Activated T-cell treated with anti-CD3 and anti-CD28 coated beads, Interleukin-2, amount 50 U/mL, for 4 hours (primary cell): ENCODE measurements at regions not wholly inside any gene's neighbourhood (a gene's known extent, or its start where the extent isn't known, plus 50 kb on each side); places are given as distances from the start of the nearest gene placed in this dataset.

ENCODE experiments used
- ATAC-seq, 2 donors: fragments of 200-7000 bp; cut with Tn5 transposase; one replicate each; pipeline ENCODE4 v1.10.0; 2021
- DNase-seq: peaks from one replicate; pipeline ENCODE4 v3.0.0-alpha.2; 2020
- H3K27me3 Mint-ChIP-seq: one replicate; pipeline ENCODE4 v1.8.0; 2021; ENCODE audit warnings: low read depth, mixed read lengths
- H3K36me3 Mint-ChIP-seq: one replicate; pipeline ENCODE4 v1.8.0; 2022; ENCODE audit warnings: mixed read lengths; ENCODE audit not compliant: insufficient read depth
- H3K4me1 Mint-ChIP-seq: one replicate; pipeline ENCODE4 v1.8.0; 2021; ENCODE audit warnings: low read depth, mixed read lengths
- H3K4me3 Mint-ChIP-seq: one replicate; pipeline ENCODE4 v1.8.0; 2021; ENCODE audit warnings: mild to moderate bottlenecking, moderate library complexity, mixed read lengths
- H3K9me3 Mint-ChIP-seq: one replicate; pipeline ENCODE4 v1.8.0; 2021; ENCODE audit warnings: mixed read lengths

DNA sequence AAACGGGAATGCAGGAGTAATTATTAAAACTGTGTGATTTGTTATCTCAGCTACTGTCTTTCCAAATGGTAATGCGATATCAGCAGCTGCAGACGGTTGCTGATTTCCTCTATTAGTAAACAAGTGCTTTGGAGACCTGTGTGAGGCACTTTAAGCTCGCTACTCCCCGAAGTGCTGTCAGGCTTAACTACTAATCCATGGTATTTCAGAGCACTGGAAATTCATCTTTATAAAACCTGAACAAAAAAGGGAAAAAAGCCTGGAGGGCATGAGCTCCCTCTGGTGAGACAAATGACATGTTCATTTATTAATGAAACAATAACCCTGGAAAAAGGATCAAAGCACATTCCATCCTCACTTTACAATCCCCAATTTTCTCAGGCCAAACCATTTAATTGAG is 143.6 kb upstream of the OTX2 start:
- H3K9me3 Mint-ChIP-seq, result no peaks in the 10 kb centered on the region
- ATAC-seq (no peak), DNase-seq (no peak)
- no peak overlapping the region for H3K4me3 Mint-ChIP-seq
- peaks cover 3% of the 10 kb centered on the region for H3K27me3 Mint-ChIP-seq
- no peaks in the 10 kb centered on the region for H3K4me1 Mint-ChIP-seq
- H3K36me3 Mint-ChIP-seq, result no peaks in the 10 kb centered on the region

DNA sequence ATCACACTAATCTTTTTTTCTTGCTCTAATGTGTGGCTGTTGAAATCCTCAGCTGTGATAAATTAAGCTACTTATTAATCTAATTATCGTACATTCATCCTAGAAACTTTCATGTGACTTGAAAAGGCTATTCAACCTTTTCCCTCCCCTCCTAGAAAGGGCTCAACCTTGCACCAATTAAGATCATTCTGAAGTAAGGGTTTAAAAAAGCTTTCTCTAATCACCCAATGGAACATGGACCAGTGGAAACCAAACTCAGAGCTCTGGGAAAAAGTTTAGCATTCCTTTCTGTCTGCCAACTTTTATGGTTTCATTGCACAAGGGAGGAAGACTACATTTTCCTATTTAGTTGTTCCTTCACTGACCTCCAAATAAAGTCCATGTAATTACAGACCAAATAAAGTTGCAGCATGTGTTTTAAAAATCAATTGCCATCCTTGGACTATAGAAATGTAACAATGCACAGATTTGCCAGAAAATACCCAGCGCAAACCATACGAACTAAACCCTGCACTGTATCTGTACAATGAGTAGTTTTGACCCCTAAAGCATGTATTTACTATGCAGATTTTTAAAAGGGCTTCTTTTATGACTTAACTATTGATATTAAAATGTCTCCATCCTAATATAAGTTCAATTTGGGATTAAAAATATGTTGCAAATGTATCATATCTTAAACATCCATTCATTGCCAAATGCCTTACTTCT is 142.6 kb upstream of the OTX2 start:
- Mint-ChIP-seq H3K27me3 (no peaks in the 10 kb centered on the region), H3K36me3 (no peaks in the 10 kb centered on the region), H3K4me3 (no peak overlapping the region), H3K9me3 (no peaks in the 10 kb centered on the region), H3K4me1 (no peaks in the 10 kb centered on the region)
- ATAC-seq, result no peak
- no peak for DNase-seq

DNA sequence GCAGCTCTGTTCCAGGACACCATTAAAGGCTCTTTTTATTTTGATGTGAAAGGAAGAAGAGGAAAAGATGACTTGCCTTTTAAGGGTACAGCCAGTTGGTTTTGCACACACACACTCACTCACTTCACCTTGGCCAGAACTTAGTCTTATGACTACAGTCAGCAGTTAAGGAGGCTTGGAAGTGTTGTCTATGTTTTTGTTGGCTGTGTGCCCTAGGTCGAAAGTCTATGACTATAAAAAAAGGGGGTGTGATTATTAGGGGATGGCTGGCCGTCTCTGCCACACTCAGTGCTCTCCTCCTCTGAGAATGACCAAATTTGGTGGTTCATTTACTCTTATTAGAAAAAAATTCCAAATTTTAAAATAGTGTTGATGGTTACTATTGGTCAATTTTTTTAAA is 139.5 kb upstream of the OTX2 start:
- no peak overlapping the region for H3K4me3 Mint-ChIP-seq
- no peaks in the 10 kb centered on the region for H3K36me3 Mint-ChIP-seq
- DNase-seq (no peak), ATAC-seq (no peak)
- H3K9me3 Mint-ChIP-seq, result no peaks in the 10 kb centered on the region
- H3K27me3 Mint-ChIP-seq, result no peaks in the 10 kb centered on the region
- H3K4me1 Mint-ChIP-seq, result no peaks in the 10 kb centered on the region

DNA sequence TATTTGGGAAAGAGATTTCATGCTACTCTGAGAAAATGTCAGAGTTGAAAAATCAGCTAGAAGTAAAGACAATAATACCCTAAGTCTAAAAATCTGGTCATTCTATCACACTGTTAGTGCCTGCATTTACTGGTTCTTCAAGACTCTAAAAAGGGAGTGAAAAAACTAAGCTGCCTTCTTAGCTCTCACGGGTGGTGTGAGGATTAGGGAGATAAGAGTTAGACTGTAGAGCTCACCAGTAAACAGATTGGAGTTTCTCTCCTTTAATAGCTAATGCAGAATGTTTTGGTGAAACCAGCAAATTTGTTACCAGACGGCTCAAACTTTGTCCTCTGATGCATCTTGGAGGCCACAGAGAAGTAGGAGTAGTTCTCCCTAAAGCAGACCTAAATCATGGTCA is 135.0 kb upstream of the OTX2 start:
- Mint-ChIP-seq H3K36me3 (no peaks in the 10 kb centered on the region), H3K27me3 (peaks cover 2% of the 10 kb centered on the region), H3K4me1 (no peaks in the 10 kb centered on the region), H3K4me3 (no peak overlapping the region), H3K9me3 (peaks cover 11% of the 10 kb centered on the region)
- ATAC-seq (no peak), DNase-seq (no peak)

GRCh38 chr14:56944397-56944796 is 134.1 kb upstream of the OTX2 start:
- no peak overlapping the region for H3K4me3 Mint-ChIP-seq
- no peaks in the 10 kb centered on the region for H3K36me3 Mint-ChIP-seq
- no peak for DNase-seq
- no peaks in the 10 kb centered on the region for H3K4me1 Mint-ChIP-seq
- no peak for ATAC-seq
- H3K27me3 Mint-ChIP-seq, result peaks cover 2% of the 10 kb centered on the region
- peaks cover 14% of the 10 kb centered on the region for H3K9me3 Mint-ChIP-seq

DNA sequence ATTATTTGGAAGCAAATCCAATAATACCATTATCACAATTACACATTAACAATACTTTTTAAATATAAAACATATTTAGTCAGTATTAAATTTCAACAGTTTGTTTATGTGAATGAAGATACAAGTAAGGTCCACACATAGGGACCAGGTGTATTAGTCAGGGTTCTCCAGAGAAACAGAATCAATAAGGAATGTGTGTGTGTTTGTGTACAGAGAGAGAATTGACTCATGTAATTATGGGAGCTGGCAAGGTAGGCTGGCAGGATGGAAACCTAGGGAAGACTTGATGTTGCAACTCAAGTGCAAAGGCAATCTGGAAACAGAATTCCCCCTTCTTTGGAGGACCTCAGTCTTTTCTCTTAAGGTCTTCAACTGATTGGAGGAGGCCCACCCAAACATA is 123.2 kb upstream of the OTX2 start:
- ATAC-seq (no peak), DNase-seq (no peak)
- no peak overlapping the region for H3K4me3 Mint-ChIP-seq
- no peaks in the 10 kb centered on the region for H3K4me1 Mint-ChIP-seq
- H3K27me3 Mint-ChIP-seq, result no peaks in the 10 kb centered on the region
- H3K36me3 Mint-ChIP-seq, result no peaks in the 10 kb centered on the region
- no peaks in the 10 kb centered on the region for H3K9me3 Mint-ChIP-seq

- peaks cover 5% of the 10 kb centered on the region for H3K27me3 Mint-ChIP-seq
- no peaks in the 10 kb centered on the region for H3K36me3 Mint-ChIP-seq
- no peak for ATAC-seq
- peaks cover 5% of the 10 kb centered on the region for H3K9me3 Mint-ChIP-seq
- DNase-seq, result no peak
- H3K4me1 Mint-ChIP-seq, result no peaks in the 10 kb centered on the region
- H3K4me3 Mint-ChIP-seq, result no peak overlapping the region
Measured at GRCh38 chr14:56918849-56919574, 108.7 kb upstream of the OTX2 start.

DNA sequence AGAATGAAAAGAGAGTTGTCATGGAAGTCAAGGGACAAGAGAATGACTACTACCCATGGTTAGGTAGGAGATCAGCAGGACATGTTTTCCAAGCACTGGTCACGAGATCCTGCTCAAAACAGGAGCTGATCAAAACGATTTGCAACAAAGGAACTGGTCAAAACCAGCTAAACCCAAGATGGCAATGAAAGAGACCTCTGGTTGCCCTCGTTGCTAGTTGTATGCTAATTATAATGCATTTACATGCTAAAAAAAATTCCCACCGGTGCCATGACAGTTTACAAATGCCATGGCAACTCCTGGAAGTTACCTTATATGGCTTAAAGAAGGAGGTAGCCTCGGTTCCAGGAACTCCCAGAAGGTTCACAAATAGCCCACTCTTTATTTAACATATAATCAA is 95.0 kb upstream of the OTX2 start:
- Mint-ChIP-seq H3K9me3 (no peaks in the 10 kb centered on the region), H3K36me3 (no peaks in the 10 kb centered on the region), H3K4me3 (no peak overlapping the region), H3K27me3 (no peaks in the 10 kb centered on the region), H3K4me1 (no peaks in the 10 kb centered on the region)
- no peak for ATAC-seq
- DNase-seq, result no peak

- ATAC-seq (no peak), DNase-seq (no peak)
- no peak overlapping the region for H3K4me3 Mint-ChIP-seq
- H3K27me3 Mint-ChIP-seq, result no peaks in the 10 kb centered on the region
- no peaks in the 10 kb centered on the region for H3K9me3 Mint-ChIP-seq
- no peaks in the 10 kb centered on the region for H3K4me1 Mint-ChIP-seq
- H3K36me3 Mint-ChIP-seq, result no peaks in the 10 kb centered on the region
Measured at GRCh38 chr14:56903304-56903969, 93.2 kb upstream of the OTX2 start.

DNA sequence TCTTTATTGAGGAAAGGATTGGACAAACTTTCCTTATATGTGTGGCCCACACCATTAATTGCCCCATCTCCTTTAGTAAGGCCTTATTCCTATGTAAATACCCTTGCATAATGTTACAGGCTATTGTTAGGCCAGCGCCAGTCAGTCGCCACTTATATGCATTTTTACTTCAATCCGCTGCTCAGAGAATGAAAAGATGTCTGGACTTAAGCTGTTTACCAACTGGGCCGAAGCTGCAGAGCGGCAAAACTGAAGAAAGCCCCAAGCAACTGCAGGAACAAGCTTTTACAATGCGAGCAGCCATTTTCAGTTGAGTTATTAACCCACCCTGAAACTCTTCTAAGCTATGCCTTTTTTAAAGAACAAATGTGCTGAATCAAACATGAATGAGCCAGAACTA is 92.1 kb upstream of the OTX2 start:
- ATAC-seq (no peak), DNase-seq (no peak)
- Mint-ChIP-seq H3K4me3 (no peak overlapping the region), H3K27me3 (no peaks in the 10 kb centered on the region), H3K4me1 (no peaks in the 10 kb centered on the region), H3K9me3 (no peaks in the 10 kb centered on the region), H3K36me3 (no peaks in the 10 kb centered on the region)

DNA sequence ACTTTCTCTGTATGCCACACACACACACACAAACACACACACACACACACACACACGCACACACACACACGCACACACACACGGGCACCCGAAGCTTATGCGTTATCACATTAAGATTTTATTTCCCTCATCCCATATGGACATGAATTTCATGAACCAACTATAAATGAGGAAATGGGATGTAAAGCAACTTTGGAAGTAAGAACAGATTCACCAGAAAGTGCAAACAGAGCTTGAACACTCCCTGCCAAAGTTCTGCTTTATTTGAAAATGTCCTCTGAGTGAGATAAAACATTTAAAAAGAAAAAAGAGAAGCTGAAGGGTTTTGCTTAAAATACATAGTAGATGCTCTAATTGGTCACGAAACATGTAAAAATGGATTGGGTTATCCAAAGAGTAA is 90.4 kb upstream of the OTX2 start:
- DNase-seq, result no peak
- ATAC-seq, result no peak
- H3K4me3 Mint-ChIP-seq, result no peak overlapping the region
- H3K36me3 Mint-ChIP-seq, result no peaks in the 10 kb centered on the region
- no peaks in the 10 kb centered on the region for H3K9me3 Mint-ChIP-seq
- H3K27me3 Mint-ChIP-seq, result no peaks in the 10 kb centered on the region
- no peaks in the 10 kb centered on the region for H3K4me1 Mint-ChIP-seq

DNA sequence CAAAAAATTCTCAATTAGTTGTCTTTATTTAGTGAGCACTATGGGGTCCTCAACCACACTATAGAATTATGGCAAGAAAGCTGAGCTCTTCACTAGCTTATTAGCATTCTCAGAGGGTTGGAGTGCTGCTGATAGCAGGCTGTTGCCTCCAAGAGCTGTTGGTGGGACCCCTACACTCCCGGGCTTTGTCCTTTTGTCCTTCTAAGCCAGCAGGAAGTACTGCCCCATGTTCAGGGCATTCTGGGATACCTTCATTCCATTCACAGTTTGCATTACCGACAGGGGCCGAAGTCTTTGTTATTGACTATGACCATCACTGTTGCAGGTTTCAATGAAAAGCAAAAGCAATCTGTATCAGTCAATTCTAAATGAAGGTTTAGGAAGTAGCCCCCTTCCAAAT is 89.5 kb upstream of the OTX2 start:
- Mint-ChIP-seq H3K4me3 (no peak overlapping the region), H3K9me3 (no peaks in the 10 kb centered on the region), H3K36me3 (no peaks in the 10 kb centered on the region), H3K27me3 (peaks cover 2% of the 10 kb centered on the region), H3K4me1 (no peaks in the 10 kb centered on the region)
- DNase-seq (no peak), ATAC-seq (no peak)

DNA sequence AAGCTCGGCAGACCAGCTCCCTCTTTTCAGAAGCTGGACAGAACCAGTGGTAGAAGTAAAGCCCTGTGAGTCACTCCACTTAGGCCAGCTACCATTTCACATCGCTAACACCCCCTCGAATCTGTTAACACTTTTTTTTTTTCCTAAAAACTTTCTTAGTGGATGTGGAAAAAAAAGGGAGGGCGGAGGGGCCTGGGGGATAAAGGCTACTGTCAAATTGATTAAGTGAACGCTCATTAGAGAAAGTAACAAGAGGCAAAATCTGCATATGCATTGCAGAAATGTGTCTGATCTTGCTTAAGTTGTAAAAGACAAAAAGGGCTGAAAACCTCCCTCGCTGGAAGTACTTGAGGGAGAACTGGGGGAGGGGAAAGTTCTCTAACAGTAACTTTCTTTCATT is 86.6 kb upstream of the OTX2 start:
- no peaks in the 10 kb centered on the region for H3K4me1 Mint-ChIP-seq
- H3K9me3 Mint-ChIP-seq, result no peaks in the 10 kb centered on the region
- peaks cover 5% of the 10 kb centered on the region for H3K27me3 Mint-ChIP-seq
- DNase-seq (no peak), ATAC-seq (no peak)
- no peaks in the 10 kb centered on the region for H3K36me3 Mint-ChIP-seq
- H3K4me3 Mint-ChIP-seq, result no peak overlapping the region

GRCh38 chr14:56896231-56896630 is 86.0 kb upstream of the OTX2 start:
- peaks cover 5% of the 10 kb centered on the region for H3K27me3 Mint-ChIP-seq
- no peaks in the 10 kb centered on the region for H3K36me3 Mint-ChIP-seq
- no peak for ATAC-seq
- no peaks in the 10 kb centered on the region for H3K9me3 Mint-ChIP-seq
- H3K4me1 Mint-ChIP-seq, result no peaks in the 10 kb centered on the region
- no peak overlapping the region for H3K4me3 Mint-ChIP-seq
- no peak for DNase-seq

- H3K4me1 Mint-ChIP-seq, result no peaks in the 10 kb centered on the region
- H3K9me3 Mint-ChIP-seq, result no peaks in the 10 kb centered on the region
- peaks cover 7% of the 10 kb centered on the region for H3K27me3 Mint-ChIP-seq
- no peaks in the 10 kb centered on the region for H3K36me3 Mint-ChIP-seq
- no peak for ATAC-seq
- H3K4me3 Mint-ChIP-seq, result no peak overlapping the region
- no peak for DNase-seq
Measured at GRCh38 chr14:56895154-56895553, 84.9 kb upstream of the OTX2 start.
